Breast epithelium (tissue), 4 donors: ENCODE measurements at regions not wholly inside any gene's neighbourhood (a gene's known extent, or its start where the extent isn't known, plus 50 kb on each side); places are given as distances from the start of the nearest gene placed in this dataset.
"Not testable (repeated sequence)": the region's sequence is repeated elsewhere in the genome, so short reads cannot be mapped to it uniquely, and the experiment has no call there.

Experiments used
- DNase-seq, 2 donors: peaks; one replicate each; pipeline ENCODE4 v3.0.0-alpha.2; 2019; ENCODE audit warnings: low spot score in 2 of 2
- H3K27ac ChIP-seq, 2 donors: fragments of 200-600 bp; sonication (generic) in 1 of 2; one replicate each; pipeline ENCODE4 v1.5.1; 2016 to 2019; ENCODE audit warnings: mild to moderate bottlenecking in 1 of 2
- H3K27me3 ChIP-seq, 2 donors: fragments of 200-600 bp; sonication (generic) in 1 of 2; one replicate each; pipeline versions ENCODE4 v1.5.1 to v1.6.0; 2017 to 2019; ENCODE audit warnings: control low read depth in 1 of 2, mild to moderate bottlenecking in 1 of 2
- H3K36me3 ChIP-seq: fragments of 200-600 bp; one replicate; pipeline ENCODE4 v1.5.1; 2019
- H3K4me1 ChIP-seq, 2 donors: fragments of 200-600 bp; sonication (generic); one replicate each; pipeline ENCODE4 v1.5.1; 2016 to 2019; ENCODE audit warnings: control low read depth in 1 of 2
- H3K4me3 ChIP-seq, 3 donors: fragments of 200-600 bp; sonication (generic); 1 replicate in 2 of 3; 2 replicates in 1 of 3; pipeline ENCODE4 v1.5.1; 2016 to 2019; ENCODE audit warnings: mild to moderate bottlenecking in 3 of 3, moderate library complexity in 2 of 3
- H3K9me3 ChIP-seq, 2 donors: fragments of 200-600 bp; sonication (generic) in 1 of 2; one replicate each; pipeline ENCODE4 v1.5.1; 2016 to 2019; ENCODE audit warnings: control low read depth in 1 of 2
- POLR2A ChIP-seq: fragments of 450-650 bp; IDR thresholded peaks from one replicate; pipeline ENCODE4 v1.6.1; 2016; ENCODE audit warnings: antibody characterized with exemption, mild to moderate bottlenecking, moderate library complexity
- POLR2AphosphoS5 ChIP-seq, 3 donors: sonication (generic); formaldehyde crosslinking; IDR thresholded peaks; one replicate each; pipeline ENCODE4 v1.6.1; 2017; ENCODE audit warnings: antibody characterized with exemption in 3 of 3
- intact Hi-C: fragments of 100-400 bp; cut with DNase I; formaldehyde crosslinking; loops from one replicate; pipeline ENCODE4 v1.15.1; 2023; ENCODE audit warnings: low total_unique reads
- TF ChIP-seq, protein P1 (sequence below), 3 donors: fragments of 450-650 bp; IDR thresholded peaks; one replicate each; pipeline ENCODE4 v1.5.1; 2016 to 2017; ENCODE audit warnings: antibody characterized with exemption in 3 of 3, mild to moderate bottlenecking in 3 of 3, moderate library complexity in 3 of 3

- Histone ChIP-seq H3K27me3 (no peaks in the 10 kb centered on the region), H3K4me3 (no peak overlapping the region), H3K4me1 (no peaks in the 10 kb centered on the region), H3K36me3 (no peaks in the 10 kb centered on the region), H3K9me3 (no peaks in the 10 kb centered on the region), H3K27ac (no peak overlapping the region)
- TF ChIP-seq POLR2AphosphoS5 (IDR thresholded peaks at IDR 0.05) (no peak), POLR2A (no peak)
- TF ChIP-seq, protein P1, sequence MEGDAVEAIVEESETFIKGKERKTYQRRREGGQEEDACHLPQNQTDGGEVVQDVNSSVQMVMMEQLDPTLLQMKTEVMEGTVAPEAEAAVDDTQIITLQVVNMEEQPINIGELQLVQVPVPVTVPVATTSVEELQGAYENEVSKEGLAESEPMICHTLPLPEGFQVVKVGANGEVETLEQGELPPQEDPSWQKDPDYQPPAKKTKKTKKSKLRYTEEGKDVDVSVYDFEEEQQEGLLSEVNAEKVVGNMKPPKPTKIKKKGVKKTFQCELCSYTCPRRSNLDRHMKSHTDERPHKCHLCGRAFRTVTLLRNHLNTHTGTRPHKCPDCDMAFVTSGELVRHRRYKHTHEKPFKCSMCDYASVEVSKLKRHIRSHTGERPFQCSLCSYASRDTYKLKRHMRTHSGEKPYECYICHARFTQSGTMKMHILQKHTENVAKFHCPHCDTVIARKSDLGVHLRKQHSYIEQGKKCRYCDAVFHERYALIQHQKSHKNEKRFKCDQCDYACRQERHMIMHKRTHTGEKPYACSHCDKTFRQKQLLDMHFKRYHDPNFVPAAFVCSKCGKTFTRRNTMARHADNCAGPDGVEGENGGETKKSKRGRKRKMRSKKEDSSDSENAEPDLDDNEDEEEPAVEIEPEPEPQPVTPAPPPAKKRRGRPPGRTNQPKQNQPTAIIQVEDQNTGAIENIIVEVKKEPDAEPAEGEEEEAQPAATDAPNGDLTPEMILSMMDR (IDR thresholded peaks at IDR 0.05) = no peak
- intact Hi-C loops = loop anchor here (5.0 kb wide), 2 partner anchors 573 to 607 kb away; no protein-coding TSS in a partner anchor
- no peak for DNase-seq
Measured at GRCh38 chr4:101699441-101700124, 90.9 kb upstream of the BANK1 start.

- DNase-seq = no peak
Measured at GRCh38 chr4:101697266-101697665, 93.3 kb upstream of the BANK1 start.

GRCh38 chr4:101696276-101697010 is 94.1 kb upstream of the BANK1 start:
- Histone ChIP-seq H3K27ac (no peak overlapping the region), H3K27me3 (no peaks in the 10 kb centered on the region), H3K9me3 (no peaks in the 10 kb centered on the region), H3K4me3 (no peak overlapping the region), H3K36me3 (no peaks in the 10 kb centered on the region), H3K4me1 (no peaks in the 10 kb centered on the region)
- no peak for TF ChIP-seq POLR2AphosphoS5 (IDR thresholded peaks at IDR 0.05)
- no peak for TF ChIP-seq POLR2A
- TF ChIP-seq, protein P1 (IDR thresholded peaks at IDR 0.05) = no peak
- intact Hi-C loops = loop anchor here (5.0 kb wide), 1 partner anchor 576 kb away; no protein-coding TSS in a partner anchor
- no peak for DNase-seq

More at GRCh38 chr4:101697266-101697665, 93.3 kb upstream of the BANK1 start:
- no peaks in the 10 kb centered on the region for H3K27me3 ChIP-seq
- no peaks in the 10 kb centered on the region for H3K36me3 ChIP-seq
- TF ChIP-seq, protein P1 (IDR thresholded peaks at IDR 0.05) = no peak
- TF ChIP-seq POLR2AphosphoS5 (IDR thresholded peaks at IDR 0.05) = no peak
- no peak for TF ChIP-seq POLR2A
- H3K4me1 ChIP-seq = no peaks in the 10 kb centered on the region
- no peaks in the 10 kb centered on the region for H3K9me3 ChIP-seq
- H3K4me3 ChIP-seq = no peak overlapping the region
- H3K27ac ChIP-seq = no peak overlapping the region
- intact Hi-C loops = loop anchor here (5.0 kb wide), 1 partner anchor 575 kb away; no protein-coding TSS in a partner anchor

GRCh38 chr4:101695176-101695575 is 95.4 kb upstream of the BANK1 start:
- H3K4me3 ChIP-seq = no peak overlapping the region
- no peaks in the 10 kb centered on the region for H3K9me3 ChIP-seq
- no peaks in the 10 kb centered on the region for H3K36me3 ChIP-seq
- no peaks in the 10 kb centered on the region for H3K27me3 ChIP-seq
- no peak for DNase-seq
- no peak overlapping the region for H3K27ac ChIP-seq
- intact Hi-C loops = loop anchor here (5.0 kb wide), 1 partner anchor 577 kb away; no protein-coding TSS in a partner anchor
- TF ChIP-seq POLR2A (no peak), POLR2AphosphoS5 (IDR thresholded peaks at IDR 0.05) (no peak)
- TF ChIP-seq, protein P1 (IDR thresholded peaks at IDR 0.05) = no peak
- no peaks in the 10 kb centered on the region for H3K4me1 ChIP-seq

DNA sequence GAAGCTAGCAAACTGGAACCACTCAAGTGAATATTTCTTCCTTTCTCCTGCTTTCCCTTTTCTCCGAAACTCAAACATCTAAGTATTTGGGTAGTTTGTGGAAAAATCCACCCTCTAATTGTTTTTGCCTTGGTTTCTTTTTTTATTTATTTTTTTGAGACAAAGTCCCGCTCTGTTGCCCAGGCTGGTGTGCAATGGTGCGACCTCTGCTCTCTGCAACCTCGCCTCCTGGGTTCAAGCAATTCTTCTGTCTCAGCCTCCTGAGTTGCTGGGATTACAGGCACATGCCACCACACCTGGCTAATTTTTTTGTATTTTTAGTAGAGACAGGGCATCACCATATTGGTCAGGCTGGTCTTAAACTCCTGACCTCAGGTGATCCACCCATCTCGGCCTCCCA is 96.1 kb upstream of the BANK1 start:
- H3K36me3 ChIP-seq, H3K9me3 ChIP-seq, H3K4me1 ChIP-seq, H3K4me3 ChIP-seq, H3K27ac ChIP-seq, DNase-seq, H3K27me3 ChIP-seq, intact Hi-C loops: not testable (repeated sequence)
